ENCODE measurements at regions not wholly inside any gene's neighbourhood (a gene's known extent, or its start where the extent isn't known, plus 50 kb on each side); places are given as distances from the start of the nearest gene placed in this dataset.

GRCh38 chr11:71115770-71116692, 136.3 kb downstream of the SHANK2 start:
- Histone ChIP-seq H3K9ac (ENCODE audit: low read depth in 1 of 2, low read length in 2 of 2) (no peak overlapping the region), H3K4me1 (ENCODE audit: control insufficient read depth in 4 of 4, insufficient read depth in 4 of 4, low read length in 3 of 4) (peaks cover 0 to 6% (median 3%) of the 10 kb centered on the region in 4 donors), H3K9me3 (ENCODE audit: control insufficient read depth in 4 of 4, low read length in 3 of 4) (no peaks in the 10 kb centered on the region), H3K27me3 (ENCODE audit: control insufficient read depth in 4 of 4, insufficient read depth in 4 of 4, low read length in 3 of 4) (no peaks in the 10 kb centered on the region), H3K27ac (ENCODE audit: low read depth in 1 of 2, low read length in 2 of 2) (no peak overlapping the region), H3K36me3 (ENCODE audit: control insufficient read depth in 4 of 4, insufficient read depth in 3 of 4, low read depth in 1 of 4, low read length in 3 of 4) (peaks cover 0 to 13% (median 0%) of the 10 kb centered on the region in 4 donors), H3K4me3 (ENCODE audit: low read depth in 1 of 3, low read length in 3 of 3) (no peak overlapping the region)
- no peak for DNase-seq (ENCODE audit: low spot score)
- TF ChIP-seq FOXA1 (IDR thresholded peaks at IDR 0.05): no peak
- 85% methylated on average over 19 of the region's 19 CpGs for WGBS

GRCh38 chr11:71114124-71114851, 138.1 kb downstream of the SHANK2 start:
- WGBS: 83% methylated on average over 12 of the region's 12 CpGs
- H3K4me3 ChIP-seq (ENCODE audit: low read depth in 1 of 3, low read length in 3 of 3): no peak overlapping the region
- H3K27ac ChIP-seq (ENCODE audit: low read depth in 1 of 2, low read length in 2 of 2): no peak overlapping the region
- H3K9ac ChIP-seq (ENCODE audit: low read depth in 1 of 2, low read length in 2 of 2): no peak overlapping the region
- DNase-seq (ENCODE audit: low spot score): no peak
- peaks cover 0 to 23% (median 7%) of the 10 kb centered on the region in 4 donors for H3K36me3 ChIP-seq (ENCODE audit: control insufficient read depth in 4 of 4, insufficient read depth in 3 of 4, low read depth in 1 of 4, low read length in 3 of 4)
- TF ChIP-seq JUND (IDR thresholded peaks at IDR 0.05) (no peak), RAD21 (IDR thresholded peaks at IDR 0.05) (no peak), MAX (IDR thresholded peaks at IDR 0.05) (no peak), HNF4G (IDR thresholded peaks at IDR 0.05) (no peak), EGR1 (IDR thresholded peaks at IDR 0.05; ENCODE audit: low read depth in 2 of 2) (no peak), RXRA (IDR thresholded peaks at IDR 0.05) (no peak), YY1 (IDR thresholded peaks at IDR 0.05) (no peak), FOXA1 (IDR thresholded peaks at IDR 0.05) (no peak), ATF3 (IDR thresholded peaks at IDR 0.05) (no peak), GABPA (IDR thresholded peaks at IDR 0.05 in 1 of 2, conservative IDR thresholded peaks at IDR 0.05 in 1 of 2) (no peak), FOXA2 (IDR thresholded peaks at IDR 0.05) (no peak), TAF1 (conservative IDR thresholded peaks at IDR 0.05) (no peak), HNF4A (conservative IDR thresholded peaks at IDR 0.05) (no peak), CTCF (IDR thresholded peaks at IDR 0.05; ENCODE audit: low read depth, low read length, missing input control) (no peak), ZBTB33 (IDR thresholded peaks at IDR 0.05) (no peak), SP1 (IDR thresholded peaks at IDR 0.05) (no peak), REST (IDR thresholded peaks at IDR 0.05) (no peak)
- H3K9me3 ChIP-seq (ENCODE audit: control insufficient read depth in 4 of 4, low read length in 3 of 4): no peaks in the 10 kb centered on the region
- H3K4me1 ChIP-seq (ENCODE audit: control insufficient read depth in 4 of 4, insufficient read depth in 4 of 4, low read length in 3 of 4): peaks cover 0 to 3% (median 1%) of the 10 kb centered on the region in 4 donors
- no peaks in the 10 kb centered on the region for H3K27me3 ChIP-seq (ENCODE audit: control insufficient read depth in 4 of 4, insufficient read depth in 4 of 4, low read length in 3 of 4)

Measured in liver (tissue), 8 donors.